Raji (cell line): ENCODE measurements at regions not wholly inside any gene's neighbourhood (a gene's known extent, or its start where the extent isn't known, plus 50 kb on each side); places are given as distances from the start of the nearest gene placed in this dataset.

Experiments
- POLR2A ChIP-seq: IDR thresholded peaks from 2 replicates; pipeline ENCODE4 v1.6.1; 2011; ENCODE audit warnings: low read depth, low read length, control low read depth; ENCODE audit not compliant: insufficient read depth

GRCh38 chr16:11494029-11494428 is 92.7 kb downstream of the LITAF start:
- TF ChIP-seq POLR2A = no peak

- no peak for TF ChIP-seq POLR2A
Measured at GRCh38 chr16:11494433-11494832, 92.3 kb downstream of the LITAF start.

- TF ChIP-seq POLR2A = no peak
Measured at GRCh38 chr16:11495066-11495407, 91.7 kb downstream of the LITAF start.
